ENCODE measurements at regions not wholly inside any gene's neighbourhood (a gene's known extent, or its start where the extent isn't known, plus 50 kb on each side); places are given as distances from the start of the nearest gene placed in this dataset.

DNA sequence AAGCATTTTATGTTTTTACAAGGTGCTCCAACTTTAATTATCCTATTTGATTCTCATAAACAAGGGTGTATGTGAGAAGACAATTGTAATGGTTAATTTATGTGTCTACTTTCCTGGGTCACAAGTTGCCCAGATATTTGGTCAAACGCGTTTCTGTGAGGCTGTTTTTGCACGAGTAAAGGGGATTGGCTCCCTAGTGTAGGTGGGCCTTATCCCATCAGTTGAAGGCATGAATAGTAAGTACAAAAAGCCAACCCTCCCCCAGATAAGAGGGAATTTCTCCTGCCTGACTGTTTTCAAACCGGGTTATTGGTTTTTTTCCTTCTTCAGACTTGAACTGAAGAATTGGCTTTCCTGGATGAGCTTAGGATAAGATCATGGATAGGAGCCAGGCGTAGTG is 224.0 kb upstream of the NCKAP5 start:
- TF ChIP-seq EP300 (IDR thresholded peaks at IDR 0.05; ENCODE audit: borderline replicate concordance in 1 of 2, control insufficient read depth in 1 of 2, low read depth in 2 of 2, low read length in 2 of 2), result no peak
- TF ChIP-seq, protein P1, sequence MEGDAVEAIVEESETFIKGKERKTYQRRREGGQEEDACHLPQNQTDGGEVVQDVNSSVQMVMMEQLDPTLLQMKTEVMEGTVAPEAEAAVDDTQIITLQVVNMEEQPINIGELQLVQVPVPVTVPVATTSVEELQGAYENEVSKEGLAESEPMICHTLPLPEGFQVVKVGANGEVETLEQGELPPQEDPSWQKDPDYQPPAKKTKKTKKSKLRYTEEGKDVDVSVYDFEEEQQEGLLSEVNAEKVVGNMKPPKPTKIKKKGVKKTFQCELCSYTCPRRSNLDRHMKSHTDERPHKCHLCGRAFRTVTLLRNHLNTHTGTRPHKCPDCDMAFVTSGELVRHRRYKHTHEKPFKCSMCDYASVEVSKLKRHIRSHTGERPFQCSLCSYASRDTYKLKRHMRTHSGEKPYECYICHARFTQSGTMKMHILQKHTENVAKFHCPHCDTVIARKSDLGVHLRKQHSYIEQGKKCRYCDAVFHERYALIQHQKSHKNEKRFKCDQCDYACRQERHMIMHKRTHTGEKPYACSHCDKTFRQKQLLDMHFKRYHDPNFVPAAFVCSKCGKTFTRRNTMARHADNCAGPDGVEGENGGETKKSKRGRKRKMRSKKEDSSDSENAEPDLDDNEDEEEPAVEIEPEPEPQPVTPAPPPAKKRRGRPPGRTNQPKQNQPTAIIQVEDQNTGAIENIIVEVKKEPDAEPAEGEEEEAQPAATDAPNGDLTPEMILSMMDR (IDR thresholded peaks at IDR 0.05 in 2 of 3, conservative IDR thresholded peaks at IDR 0.05 in 1 of 3; ENCODE audit: control insufficient read depth in 2 of 3, extremely low read depth in 1 of 3, insufficient read depth in 1 of 3, low read depth in 3 of 3, low read length in 3 of 3), result no peak
- TF ChIP-seq POU2F2 (IDR thresholded peaks at IDR 0.05; ENCODE audit: borderline replicate concordance, low read depth, low read length), result no peak
- TF ChIP-seq ZZZ3 (IDR thresholded peaks at IDR 0.05; ENCODE audit: control insufficient read depth, insufficient read length, low read depth), result no peak
- no peak for TF ChIP-seq NFYA (IDR thresholded peaks at IDR 0.05; ENCODE audit: borderline replicate concordance, low read depth, low read length)
- no peak for TF ChIP-seq STAT1 (conservative IDR thresholded peaks at IDR 0.05)
- TF ChIP-seq EZH2 (IDR thresholded peaks at IDR 0.05; ENCODE audit: borderline replicate concordance, control insufficient read depth, low read depth, low read length), result no peak
- no peak for TF ChIP-seq CBFB (IDR thresholded peaks at IDR 0.05; ENCODE audit: low read depth)
- TF ChIP-seq ATF7 (IDR thresholded peaks at IDR 0.05; ENCODE audit: low read depth), result no peak
- TF ChIP-seq EGR1 (IDR thresholded peaks at IDR 0.05; ENCODE audit: borderline replicate concordance in 1 of 2, low read depth in 2 of 2, low read length in 2 of 2), result no peak
- no peak for TF ChIP-seq ZNF207 (IDR thresholded peaks at IDR 0.05; ENCODE audit: borderline replicate concordance)
- no peak for TF ChIP-seq POLR2AphosphoS5 (IDR thresholded peaks at IDR 0.05; ENCODE audit: low read length)

All from GM12878 (cell line).